BLaER1 treated with 17β-estradiol and CSF1 and Interleukin-3, amounts not matched to agents 10 nM and 100 nM (cell line): ENCODE measurements at regions not wholly inside any gene's neighbourhood (a gene's known extent, or its start where the extent isn't known, plus 50 kb on each side); places are given as distances from the start of the nearest gene placed in this dataset.

ENCODE experiments used
- H3K27ac ChIP-seq, 11 experiments: shearing (Covaris generic); formaldehyde crosslinking; 2 replicates each; pipeline ENCODE4 v1.8.1; 2022
- H3K27me3 ChIP-seq, 11 experiments: shearing (Covaris generic); formaldehyde crosslinking; 2 replicates each; pipeline ENCODE4 v1.8.1; 2022
- H3K36me3 ChIP-seq, 11 experiments: shearing (Covaris generic); formaldehyde crosslinking; 2 replicates each; pipeline ENCODE4 v1.8.1; 2022
- H3K4me1 ChIP-seq, 10 experiments: shearing (Covaris generic); formaldehyde crosslinking; 2 replicates each; pipeline ENCODE4 v1.8.1; 2022
- H3K4me2 ChIP-seq, 11 experiments: shearing (Covaris generic); formaldehyde crosslinking; 2 replicates each; pipeline ENCODE4 v1.8.1; 2022
- H3K4me3 ChIP-seq, 10 experiments: shearing (Covaris generic); formaldehyde crosslinking; 2 replicates each; pipeline ENCODE4 v1.8.1; 2022
- H3K9ac ChIP-seq, 11 experiments: shearing (Covaris generic); formaldehyde crosslinking; 2 replicates each; pipeline ENCODE4 v1.8.1; 2022
- H3K9me3 ChIP-seq, 11 experiments: shearing (Covaris generic); formaldehyde crosslinking; replicated peaks in 1 of 11; 2 replicates each; pipeline ENCODE4 v1.8.1; 2022
- H4K20me1 ChIP-seq, 11 experiments: shearing (Covaris generic); formaldehyde crosslinking; 2 replicates each; pipeline ENCODE4 v1.8.1; 2022
- Cebpa-rat ChIP-seq, 11 experiments: shearing (Covaris generic); IDR thresholded peaks; 2 replicates each; pipeline ENCODE4 v1.8.1; 2022

DNA sequence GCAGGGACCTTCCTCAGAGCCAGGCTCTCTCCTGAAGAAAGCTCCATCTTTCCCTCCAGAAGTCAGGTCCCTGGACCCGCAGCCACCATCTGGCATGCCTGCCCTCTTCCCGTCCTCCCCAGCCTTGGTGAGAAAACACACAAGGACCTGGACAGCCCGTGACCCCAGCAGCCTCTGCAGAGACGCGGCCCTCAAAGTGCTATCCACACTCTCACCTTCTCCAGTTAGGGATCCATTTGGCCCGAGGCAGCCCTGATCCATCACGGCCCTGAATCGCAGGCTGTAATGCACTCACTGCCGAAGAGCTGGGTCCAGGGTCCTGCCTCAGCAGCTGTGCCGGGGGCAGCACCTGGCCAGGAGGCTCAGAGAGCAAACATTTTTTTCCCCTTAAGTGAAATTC is 185.1 kb downstream of the OLFM1 start:
- H3K9me3 ChIP-seq: no peaks in the 10 kb centered on the region
- peaks cover 2 to 95% (median 56%) of the 10 kb centered on the region in 10 experiments for H3K4me1 ChIP-seq
- H3K9ac ChIP-seq: peak overlapping the region in 3 of 11 experiments; percentile 48 to 58 (median 57); a peak in 5 of 22 replicates
- H3K27ac ChIP-seq: peak overlapping the region in 4 of 11 experiments; percentile 47 to 76 (median 56); a peak in 7 of 22 replicates
- H3K4me2 ChIP-seq: peak overlapping the region in 9 of 11 experiments; percentile 24 to 71 (median 53); a peak in 17 of 22 replicates
- no peak for TF ChIP-seq Cebpa-rat (IDR thresholded peaks at IDR 0.05)
- H4K20me1 ChIP-seq: peaks cover 0 to 27% (median 0%) of the 10 kb centered on the region in 11 experiments; a peak in 3 of 22 replicates
- H3K4me3 ChIP-seq: no peak overlapping the region
- H3K27me3 ChIP-seq: no peaks in the 10 kb centered on the region
- H3K36me3 ChIP-seq: no peaks in the 10 kb centered on the region

DNA sequence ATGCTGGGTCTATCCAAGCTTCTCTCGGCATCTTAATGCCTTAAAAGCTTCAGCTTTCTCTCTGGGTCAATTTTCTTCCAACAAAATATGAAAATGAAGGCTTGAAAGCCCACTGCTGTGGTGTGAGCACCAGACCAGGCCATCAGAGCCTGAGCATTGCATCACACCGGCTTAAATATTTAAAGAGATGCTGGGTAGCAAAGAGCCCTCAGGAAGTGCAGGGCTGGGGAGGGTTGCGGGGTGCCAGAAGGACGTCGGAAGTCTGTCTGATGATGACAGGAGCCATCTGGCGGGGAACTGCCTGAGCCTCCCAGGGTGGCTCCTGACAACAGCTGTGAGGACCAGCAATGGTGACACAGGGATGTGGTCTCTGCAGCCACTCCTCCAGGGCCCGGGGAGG is 185.5 kb downstream of the OLFM1 start:
- H3K4me2 ChIP-seq: peak overlapping the region in 9 of 11 experiments; percentile 24 to 71 (median 53); a peak in 18 of 22 replicates
- peak overlapping the region in 4 of 11 experiments; percentile 47 to 76 (median 56); a peak in 7 of 22 replicates for H3K27ac ChIP-seq
- H3K27me3 ChIP-seq: no peaks in the 10 kb centered on the region
- H3K4me1 ChIP-seq: peaks cover 0 to 95% (median 55%) of the 10 kb centered on the region in 10 experiments; a peak in 16 of 20 replicates
- peak overlapping the region in 3 of 11 experiments; percentile 48 to 58 (median 57); a peak in 5 of 22 replicates for H3K9ac ChIP-seq
- peaks cover 0 to 26% (median 0%) of the 10 kb centered on the region in 11 experiments; a peak in 2 of 22 replicates for H4K20me1 ChIP-seq
- no peak overlapping the region for H3K4me3 ChIP-seq
- H3K36me3 ChIP-seq: no peaks in the 10 kb centered on the region
- H3K9me3 ChIP-seq: no peaks in the 10 kb centered on the region
- 0 out of 22 replicates have a peak, but pooled peaks of 2 of the 11 experiments have one; percentile 13 to 21 for TF ChIP-seq Cebpa-rat (IDR thresholded peaks at IDR 0.05)

DNA sequence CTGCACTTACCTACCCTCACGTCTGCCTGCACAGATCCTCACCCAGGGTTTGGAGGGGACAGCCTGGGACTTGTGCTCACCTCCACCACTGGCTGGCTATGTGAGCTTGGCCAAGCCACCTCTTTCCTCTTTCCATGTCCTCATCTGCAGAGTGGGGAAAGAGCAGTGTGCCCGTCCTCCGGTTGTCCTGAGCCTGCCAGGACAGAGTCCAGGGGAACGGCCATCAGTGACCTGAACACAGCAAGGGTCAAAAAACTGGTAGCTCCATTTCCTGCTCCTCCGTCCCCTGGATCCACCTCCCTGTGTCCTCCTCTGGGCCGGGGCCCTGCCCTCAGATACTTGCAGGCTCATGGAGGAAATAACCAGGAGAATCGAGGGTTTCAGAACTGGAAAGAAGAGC is 187.7 kb downstream of the OLFM1 start:
- H3K4me2 ChIP-seq: peak overlapping the region in 5 of 11 experiments; percentile 7 to 38 (median 21); a peak in 7 of 22 replicates
- H3K27me3 ChIP-seq: no peaks in the 10 kb centered on the region
- peaks cover 0 to 95% (median 51%) of the 10 kb centered on the region in 10 experiments; a peak in 16 of 20 replicates for H3K4me1 ChIP-seq
- H3K36me3 ChIP-seq: no peaks in the 10 kb centered on the region
- H3K9me3 ChIP-seq: no peaks in the 10 kb centered on the region
- H3K4me3 ChIP-seq: no peak overlapping the region
- peaks cover 0 to 15% (median 0%) of the 10 kb centered on the region in 11 experiments; a peak in 1 of 22 replicates for H4K20me1 ChIP-seq
- no peak for TF ChIP-seq Cebpa-rat (IDR thresholded peaks at IDR 0.05)
- peak overlapping the region in 1 of 11 experiments; percentile 19; a peak in 1 of 22 replicates for H3K27ac ChIP-seq
- H3K9ac ChIP-seq: no peak overlapping the region

DNA sequence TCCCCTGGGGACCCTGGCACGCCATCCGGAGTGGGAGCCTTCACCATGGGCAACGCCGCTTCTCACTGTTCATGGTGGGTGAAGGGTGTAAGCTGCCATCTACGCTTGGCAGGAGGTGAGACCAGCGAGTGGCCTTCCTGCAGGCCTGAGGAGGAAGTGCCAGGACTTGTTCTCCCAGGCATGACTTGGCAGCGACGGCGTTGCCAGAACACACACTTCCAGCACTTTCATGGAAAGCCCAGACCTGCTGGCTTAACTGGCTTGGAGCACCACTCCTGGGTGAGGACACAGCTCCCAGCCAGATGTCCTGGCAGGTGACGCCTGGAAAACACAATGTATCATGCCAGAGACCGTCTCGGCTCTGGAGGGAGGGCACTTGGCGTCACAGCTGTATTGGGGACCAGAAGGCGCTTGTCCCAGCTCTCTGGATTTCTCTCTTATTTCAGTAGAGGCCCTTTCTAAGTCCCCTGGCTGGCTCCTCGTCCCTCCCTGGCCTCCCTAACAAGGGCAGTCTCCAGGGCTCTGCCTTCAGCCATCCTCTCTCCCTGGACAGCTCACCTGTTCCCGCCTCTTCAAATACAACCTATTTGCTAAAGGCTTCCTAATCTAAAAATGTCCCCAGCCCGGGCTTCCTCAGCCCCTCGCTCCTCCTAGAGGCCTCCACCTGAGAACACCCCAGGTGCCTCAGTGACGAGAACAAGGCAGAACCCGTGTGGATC is 188.3 kb downstream of the OLFM1 start:
- Histone ChIP-seq H3K9me3 (no peaks in the 10 kb centered on the region), H3K9ac (no peak overlapping the region), H3K4me2 (peak overlapping the region in 5 of 11 experiments; percentile 7 to 38 (median 21); a peak in 7 of 22 replicates), H3K36me3 (no peaks in the 10 kb centered on the region), H4K20me1 (peaks cover 0 to 12% (median 0%) of the 10 kb centered on the region in 11 experiments; a peak in 1 of 22 replicates), H3K27ac (peak overlapping the region in 1 of 11 experiments; percentile 19; a peak in 1 of 22 replicates), H3K4me3 (no peak overlapping the region), H3K27me3 (no peaks in the 10 kb centered on the region), H3K4me1 (peaks cover 0 to 95% (median 54%) of the 10 kb centered on the region in 10 experiments; a peak in 16 of 20 replicates)
- no peak for TF ChIP-seq Cebpa-rat (IDR thresholded peaks at IDR 0.05)

DNA sequence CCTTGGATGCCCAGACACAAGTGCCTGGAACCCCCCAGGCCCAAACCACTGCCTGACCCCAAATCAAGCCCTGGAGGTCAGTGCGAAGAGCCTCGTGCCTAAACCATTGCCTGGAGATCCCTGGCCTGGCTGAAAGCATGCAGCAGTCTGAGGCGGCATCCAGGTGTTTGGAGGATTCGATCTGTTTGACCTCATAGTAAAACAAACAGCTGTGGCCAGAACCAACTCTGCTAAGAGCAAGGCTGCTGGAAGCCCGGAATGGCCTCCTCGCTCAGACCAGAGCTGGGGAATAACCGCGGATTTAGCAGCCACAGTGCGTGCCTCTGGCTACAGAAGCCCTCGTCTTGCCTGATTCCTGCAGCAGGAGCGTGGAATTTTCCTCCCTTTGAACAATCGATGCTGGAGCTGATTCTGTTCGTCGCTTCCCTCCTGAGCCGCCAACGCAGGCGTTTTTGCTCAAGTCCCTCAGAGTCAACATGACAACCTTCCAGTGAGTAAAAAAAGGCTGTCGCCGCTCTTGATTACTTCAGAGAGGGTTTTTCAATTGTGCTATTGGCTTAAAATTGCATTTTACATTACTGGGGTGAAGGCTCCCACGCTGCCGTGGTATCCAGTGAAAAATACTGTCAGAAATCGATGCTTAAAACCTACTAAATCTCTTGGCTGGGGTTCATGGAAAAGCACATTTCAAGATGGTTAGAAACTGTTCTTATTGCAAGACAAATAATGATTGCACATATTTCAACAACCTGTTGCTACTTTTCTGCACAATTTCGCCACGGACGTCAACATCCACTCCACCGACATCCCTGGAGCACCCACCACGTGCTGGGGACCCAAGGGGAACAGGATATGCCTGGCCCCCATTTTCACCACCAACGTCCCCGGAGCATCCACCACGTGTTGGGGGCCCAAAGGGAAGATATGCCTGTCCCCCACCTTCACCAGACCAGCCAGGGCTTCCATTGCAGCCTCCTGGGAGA is 190.0 kb downstream of the OLFM1 start:
- Histone ChIP-seq H3K4me1 (peaks cover 0 to 95% (median 64%) of the 10 kb centered on the region in 10 experiments; a peak in 16 of 20 replicates), H3K27me3 (peaks cover 0 to 13% (median 0%) of the 10 kb centered on the region in 11 experiments; a peak in 6 of 22 replicates), H3K4me3 (no peak overlapping the region), H3K9me3 (no peaks in the 10 kb centered on the region), H4K20me1 (peaks cover 0 to 16% (median 0%) of the 10 kb centered on the region in 11 experiments; a peak in 5 of 22 replicates), H3K36me3 (no peaks in the 10 kb centered on the region), H3K4me2 (peak overlapping the region in 8 of 11 experiments; percentile 33 to 97 (median 62); a peak in 13 of 22 replicates), H3K27ac (no peak overlapping the region), H3K9ac (no peak overlapping the region)
- no peak for TF ChIP-seq Cebpa-rat (IDR thresholded peaks at IDR 0.05)

DNA sequence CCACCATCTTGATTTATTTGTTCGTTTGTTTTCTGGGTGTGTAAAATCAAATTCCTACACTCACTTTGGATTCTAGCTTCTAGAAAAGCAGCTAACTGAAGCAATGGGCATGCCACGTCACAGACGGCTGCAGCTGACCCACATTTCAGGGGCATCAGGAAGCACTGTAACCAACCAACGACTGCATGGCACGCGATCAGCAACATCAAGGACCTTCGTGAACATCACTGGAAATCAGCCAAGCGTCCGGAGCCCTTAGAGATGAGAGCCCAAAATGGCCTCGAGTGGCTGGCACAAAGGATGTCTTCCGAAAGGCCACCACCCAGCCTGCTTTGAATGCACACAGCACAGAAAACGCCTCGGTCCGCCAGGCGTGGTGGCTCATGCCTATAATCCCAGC is 191.1 kb downstream of the OLFM1 start:
- TF ChIP-seq Cebpa-rat (IDR thresholded peaks at IDR 0.05): no peak
- H3K36me3 ChIP-seq: no peaks in the 10 kb centered on the region
- peaks cover 8 to 95% (median 64%) of the 10 kb centered on the region in 10 experiments; a peak in 19 of 20 replicates for H3K4me1 ChIP-seq
- peak overlapping the region in 8 of 11 experiments; percentile 33 to 97 (median 62); a peak in 14 of 22 replicates for H3K4me2 ChIP-seq
- no peaks in the 10 kb centered on the region for H3K9me3 ChIP-seq
- H3K27ac ChIP-seq: no peak overlapping the region
- H3K27me3 ChIP-seq: peaks cover 0 to 24% (median 0%) of the 10 kb centered on the region in 11 experiments; a peak in 7 of 22 replicates
- no peak overlapping the region for H3K4me3 ChIP-seq
- no peak overlapping the region for H3K9ac ChIP-seq
- H4K20me1 ChIP-seq: peaks cover 0 to 27% (median 0%) of the 10 kb centered on the region in 11 experiments; a peak in 6 of 22 replicates

DNA sequence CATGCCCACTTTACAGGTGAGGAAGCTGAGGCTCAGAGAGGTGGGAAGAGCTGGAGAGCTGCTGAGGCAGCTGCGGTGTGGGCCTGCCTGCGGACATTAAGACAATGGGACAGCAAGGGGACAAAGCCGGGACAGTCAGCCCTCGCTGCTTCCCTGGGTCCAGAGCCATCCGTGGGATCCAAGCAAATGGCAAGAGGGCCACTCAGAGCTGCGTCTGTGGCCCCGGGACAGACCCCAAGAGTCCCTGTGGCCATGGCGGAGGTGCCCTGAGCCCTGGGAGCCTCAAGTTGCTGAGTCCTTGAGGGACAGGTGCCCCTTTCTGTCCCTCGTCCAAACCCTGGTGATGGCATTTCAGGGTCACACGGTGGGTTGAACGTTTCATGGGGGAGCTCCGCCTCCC is 191.9 kb downstream of the OLFM1 start:
- Histone ChIP-seq H3K9me3 (no peaks in the 10 kb centered on the region), H3K27ac (peak overlapping the region in 1 of 11 experiments; percentile 1; a peak in 1 of 22 replicates), H4K20me1 (peaks cover 0 to 32% (median 0%) of the 10 kb centered on the region in 11 experiments; a peak in 6 of 22 replicates), H3K9ac (no peak overlapping the region), H3K4me3 (no peak overlapping the region), H3K36me3 (no peaks in the 10 kb centered on the region), H3K4me1 (peaks cover 11 to 98% (median 72%) of the 10 kb centered on the region in 10 experiments; a peak in 19 of 20 replicates), H3K4me2 (peak overlapping the region in 6 of 11 experiments; percentile 18 to 97 (median 94); a peak in 11 of 22 replicates), H3K27me3 (peaks cover 0 to 32% (median 0%) of the 10 kb centered on the region in 11 experiments; a peak in 7 of 22 replicates)
- TF ChIP-seq Cebpa-rat (IDR thresholded peaks at IDR 0.05): no peak
